HL-60 (cell line): ENCODE measurements at regions not wholly inside any gene's neighbourhood (a gene's known extent, or its start where the extent isn't known, plus 50 kb on each side); places are given as distances from the start of the nearest gene placed in this dataset.

Source experiments
- CTCF ChIP-seq: IDR thresholded peaks from one replicate; pipeline ENCODE4 v1.5.1; 2011; ENCODE audit warnings: low read length, control low read depth, inconsistent platforms; ENCODE audit not compliant: insufficient read depth
- POLR2AphosphoS5 ChIP-seq: IDR thresholded peaks from 2 replicates; pipeline ENCODE4 v1.6.1; 2012; ENCODE audit warnings: low read depth
- REST ChIP-seq: IDR thresholded peaks from 2 replicates; pipeline ENCODE4 v1.6.1; 2012; ENCODE audit warnings: low read depth; ENCODE audit not compliant: insufficient replicate concordance

GRCh38 chr12:115421796-115422709, 738.1 kb upstream of the TBX3 start:
- TF ChIP-seq REST (no peak), CTCF (no peak), POLR2AphosphoS5 (no peak)
